ENCODE measurements at regions not wholly inside any gene's neighbourhood (a gene's known extent, or its start where the extent isn't known, plus 50 kb on each side); places are given as distances from the start of the nearest gene placed in this dataset.
"Not testable (repeated sequence)": the region's sequence is repeated elsewhere in the genome, so short reads cannot be mapped to it uniquely, and the experiment has no call there.

- no peak for DNase-seq
Observed at GRCh38 chrX:55813150-55813549, 95.6 kb downstream of the RRAGB start.

- DNase-seq, result no peak
Observed at GRCh38 chrX:55815546-55815945, 98.0 kb downstream of the RRAGB start.

GRCh38 chrX:55816023-55816422 is 98.5 kb downstream of the RRAGB start:
- no peak for DNase-seq

- DNase-seq, result no peak
Observed at GRCh38 chrX:55818673-55819375, 101.3 kb downstream of the RRAGB start.

GRCh38 chrX:55839485-55839884 is 121.9 kb downstream of the RRAGB start:
- DNase-seq, result no peak

GRCh38 chrX:55841962-55842752 is 124.6 kb downstream of the RRAGB start:
- DNase-seq, result no peak

- DNase-seq, result not testable (repeated sequence)
Observed at GRCh38 chrX:55866779-55867178, 149.2 kb downstream of the RRAGB start.

- DNase-seq, result no peak
Observed at GRCh38 chrX:55867181-55867651, 149.7 kb downstream of the RRAGB start.

- no peak for DNase-seq
Observed at GRCh38 chrX:55867708-55868107, 150.2 kb downstream of the RRAGB start.

- DNase-seq, result no peak
Observed at GRCh38 chrX:55874807-55875206, 157.3 kb downstream of the RRAGB start.

- not testable (repeated sequence) for DNase-seq
Observed at GRCh38 chrX:55883541-55883940, 166.0 kb downstream of the RRAGB start.

GRCh38 chrX:55907968-55908607 is 190.5 kb downstream of the RRAGB start:
- peak; percentile 71 for DNase-seq

GRCh38 chrX:55908661-55909212 is 191.2 kb downstream of the RRAGB start:
- peak; percentile 9 for DNase-seq

- no peak for DNase-seq
Observed at GRCh38 chrX:55919367-55920221, 202.0 kb downstream of the RRAGB start.

- no peak for DNase-seq
Observed at GRCh38 chrX:55924574-55924973, 207.0 kb downstream of the RRAGB start.

- not testable (repeated sequence) for DNase-seq
Observed at GRCh38 chrX:55928529-55928928, 211.0 kb downstream of the RRAGB start.

All from renal pelvis (tissue), 1 donor.